HepG2 (cell line): ENCODE measurements at regions not wholly inside any gene's neighbourhood (a gene's known extent, or its start where the extent isn't known, plus 50 kb on each side); places are given as distances from the start of the nearest gene placed in this dataset.

Experiments used
- ATAC-seq: fragments of 200-7000 bp; cut with Tn5 transposase; 3 replicates; pipeline ENCODE4 v1.9.1; 2020; ENCODE audit warnings: mild to moderate bottlenecking, moderate library complexity
- BruUV-seq: library from RNA; stranded (reverse); fragments of 400-500 nt; replicated peaks from 2 replicates; lab custom pipeline; 2021; lab: Mats Ljungman, UMichigan
- CTCF ChIA-PET: fragments of 300-600 bp; formaldehyde crosslinking; extraction: SDS; loops from one replicate; lab custom pipeline; 2021; ENCODE audit warnings: low total read pairs, inconsistent platforms, low intra/inter-chr PET ratio; lab: Yijun Ruan, JAX
- POLR2A ChIA-PET: fragments of 350-600 bp; sonication (Branson Sonifier 250); formaldehyde crosslinking; loops from one replicate; lab custom pipeline; 2020; ENCODE audit warnings: antibody characterized with exemption, inconsistent platforms; lab: Yijun Ruan, JAX
- DNase-seq: peaks from one replicate; pipeline ENCODE4 v3.0.0-alpha.2; 2015; ENCODE audit warnings: low spot score
- FAIRE-seq: peaks from 3 replicates; lab custom pipeline; 2011; peaks lifted over from hg19 to GRCh38; lab: Jason Lieb, UNC
- H2AFZ ChIP-seq: one replicate; pipeline ENCODE4 v1.6.1; 2011; ENCODE audit warnings: low read length, inconsistent platforms
- H3K27ac ChIP-seq: fragments of 300-600 bp; 3 replicates; pipeline ENCODE4 v1.8.0; 2011; ENCODE audit warnings: mixed run types, mild to moderate bottlenecking, mixed read lengths, low read length, inconsistent platforms; ENCODE audit not compliant: insufficient read depth; ENCODE audit errors: extremely low read length
- H3K27me3 ChIP-seq, 2 experiments: fragments of 200-600 bp in 1 of 2; 2 replicates in 1 of 2; 3 replicates in 1 of 2; pipeline versions ENCODE4 v1.6.0 to v1.8.0; 2011; ENCODE audit warnings: low read length in 2 of 2, mild to moderate bottlenecking in 2 of 2, moderate library complexity in 2 of 2, inconsistent platforms in 1 of 2; ENCODE audit not compliant: insufficient read depth in 2 of 2, control insufficient read depth in 1 of 2
- H3K36me3 ChIP-seq, 2 experiments: fragments of 200-600 bp in 1 of 2; replicated peaks in 1 of 2; 2 replicates in 1 of 2; 3 replicates in 1 of 2; pipeline versions ENCODE4 v1.5.1 to v1.8.0; 2011; ENCODE audit warnings: low read length in 2 of 2, inconsistent platforms in 1 of 2; ENCODE audit not compliant: insufficient read depth in 2 of 2, control insufficient read depth in 1 of 2
- H3K4me1 ChIP-seq: 2 replicates; pipeline ENCODE4 v1.5.1; 2012; ENCODE audit warnings: low read length, inconsistent platforms; ENCODE audit not compliant: insufficient read depth
- H3K4me2 ChIP-seq: 2 replicates; pipeline ENCODE4 v1.6.0; 2011; ENCODE audit warnings: low read depth, low read length, inconsistent platforms
- H3K4me3 ChIP-seq, 3 experiments: fragments of 200-600 bp in 1 of 3; sonication (generic), shearing (Covaris generic) in 1 of 3; replicated peaks in 1 of 3; 2 replicates each; pipeline ENCODE4 v1.5.1; 2011 to 2016; ENCODE audit warnings: low read length in 3 of 3, inconsistent platforms in 2 of 3, low read depth in 2 of 3, mild to moderate bottlenecking in 2 of 3, control low read depth in 1 of 3, mixed read lengths in 1 of 3; ENCODE audit not compliant: insufficient read depth in 1 of 3
- H3K79me2 ChIP-seq: one replicate; pipeline ENCODE4 v1.6.1; 2011; ENCODE audit warnings: low read length, inconsistent platforms; ENCODE audit not compliant: insufficient read depth
- H3K9ac ChIP-seq: 2 replicates; pipeline ENCODE4 v1.6.0; 2011; ENCODE audit warnings: mild to moderate bottlenecking, low read depth, low read length, inconsistent platforms; ENCODE audit not compliant: insufficient read depth
- H3K9me3 ChIP-seq: 2 replicates; pipeline ENCODE4 v1.5.1; 2012; ENCODE audit warnings: mild to moderate bottlenecking, low read length
- H4K20me1 ChIP-seq: 2 replicates; pipeline ENCODE4 v1.6.0; 2011; ENCODE audit warnings: inconsistent platforms, mild to moderate bottlenecking, low read length, moderate library complexity; ENCODE audit not compliant: insufficient read depth
- GPN1 ChIP-seq: sonication (generic); formaldehyde crosslinking; IDR thresholded peaks from 2 replicates; pipeline ENCODE4 v1.5.1; 2020; ENCODE audit warnings: missing genetic modification reagents, borderline replicate concordance
- KDM4B ChIP-seq: sonication (generic); formaldehyde crosslinking; IDR thresholded peaks from 2 replicates; pipeline ENCODE4 v1.4.0; 2020; ENCODE audit warnings: missing genetic modification reagents
- KDM5B ChIP-seq: sonication (generic); formaldehyde crosslinking; IDR thresholded peaks from 2 replicates; pipeline ENCODE4 v1.4.0; 2020; ENCODE audit warnings: missing genetic modification reagents, mild to moderate bottlenecking, borderline replicate concordance
- KLF9 ChIP-seq: IDR thresholded peaks from 2 replicates; pipeline ENCODE4 v1.6.1; 2016; ENCODE audit warnings: low read depth
- SYNCRIP ChIP-seq: fragments of 200-400 bp; formaldehyde crosslinking; IDR thresholded peaks from 2 replicates; pipeline ENCODE4 v1.6.1; 2018; ENCODE audit warnings: mild to moderate bottlenecking, low read depth, low read length; ENCODE audit not compliant: insufficient read depth
- ZNF747 ChIP-seq: sonication (generic); formaldehyde crosslinking; IDR thresholded peaks from 2 replicates; pipeline ENCODE4 v1.8.1; 2023; ENCODE audit warnings: missing genetic modification reagents, mild to moderate bottlenecking, borderline replicate concordance
- ZNF766 ChIP-seq: sonication (generic); formaldehyde crosslinking; IDR thresholded peaks from 2 replicates; pipeline ENCODE4 v1.5.0; 2020; ENCODE audit warnings: missing genetic modification reagents, borderline replicate concordance
- ZSCAN22 ChIP-seq: sonication (generic); formaldehyde crosslinking; IDR thresholded peaks from 2 replicates; pipeline ENCODE4 v1.4.0; 2020; ENCODE audit warnings: mild to moderate bottlenecking, missing genetic modification reagents
- WGBS: methylation state at CpG from one replicate; pipeline ENCODE4 v1.1.6; 2017; ENCODE audit warnings: low lambda C conversion rate; 5-methylcytosine and 5-hydroxymethylcytosine counted together
- in situ Hi-C: cut with HindIII; loops from 2 replicates; pipeline ENCODE4 v1.10.0; 2017; ENCODE audit warnings: low pct_unique_long_range_greater_than_20kb; ENCODE audit not compliant: extremely low pct_ligation_motif_present
- intact Hi-C: fragments of 100-400 bp; cut with micrococcal nuclease; formaldehyde crosslinking; loops from one replicate; pipeline ENCODE4 v1.10.0; 2022; ENCODE audit not compliant: unreplicated experiment
- TF ChIP-seq, protein P1 (sequence below): sonication (generic); formaldehyde crosslinking; IDR thresholded peaks from 2 replicates; pipeline ENCODE4 v1.4.0; 2020; ENCODE audit warnings: mild to moderate bottlenecking, missing genetic modification reagents, borderline replicate concordance
- TF ChIP-seq, protein P2 (sequence below): sonication (generic); formaldehyde crosslinking; IDR thresholded peaks from 2 replicates; pipeline ENCODE4 v1.4.0; 2020; ENCODE audit warnings: low read depth, mild to moderate bottlenecking, missing genetic modification reagents
- TF ChIP-seq, protein P3 (sequence below): sonication (generic); formaldehyde crosslinking; IDR thresholded peaks from 2 replicates; pipeline ENCODE4 v1.4.0; 2020; ENCODE audit warnings: mild to moderate bottlenecking, missing genetic modification reagents
- TF ChIP-seq, protein P4 (sequence below): sonication (generic); formaldehyde crosslinking; IDR thresholded peaks from 2 replicates; pipeline ENCODE4 v1.8.1; 2023; ENCODE audit warnings: missing genetic modification reagents, mild to moderate bottlenecking, borderline replicate concordance
- TF ChIP-seq, protein P5 (sequence below): sonication (generic); formaldehyde crosslinking; IDR thresholded peaks from 2 replicates; pipeline ENCODE4 v1.8.1; 2023; ENCODE audit warnings: mild to moderate bottlenecking, missing genetic modification reagents, borderline replicate concordance

DNA sequence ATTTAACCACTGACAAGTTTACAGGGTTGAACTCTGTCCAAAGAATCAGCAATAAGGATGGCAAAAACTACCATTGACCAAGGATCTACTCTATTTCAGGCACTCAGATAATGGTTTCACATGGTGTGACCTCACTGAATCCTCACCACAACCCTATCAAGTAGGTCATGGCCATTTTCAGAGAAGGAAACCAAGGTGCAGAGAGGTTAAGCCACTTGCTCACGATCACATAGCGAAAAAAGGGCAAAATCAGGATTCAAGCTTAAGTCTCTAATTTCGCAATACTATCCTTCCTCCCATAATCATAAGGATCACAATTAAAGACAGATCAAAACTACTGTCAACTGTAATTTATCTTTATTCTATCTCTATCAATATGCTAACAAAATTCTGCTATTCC is 191.0 kb upstream of the AFF2 start (continued):
- TF ChIP-seq, protein P1, sequence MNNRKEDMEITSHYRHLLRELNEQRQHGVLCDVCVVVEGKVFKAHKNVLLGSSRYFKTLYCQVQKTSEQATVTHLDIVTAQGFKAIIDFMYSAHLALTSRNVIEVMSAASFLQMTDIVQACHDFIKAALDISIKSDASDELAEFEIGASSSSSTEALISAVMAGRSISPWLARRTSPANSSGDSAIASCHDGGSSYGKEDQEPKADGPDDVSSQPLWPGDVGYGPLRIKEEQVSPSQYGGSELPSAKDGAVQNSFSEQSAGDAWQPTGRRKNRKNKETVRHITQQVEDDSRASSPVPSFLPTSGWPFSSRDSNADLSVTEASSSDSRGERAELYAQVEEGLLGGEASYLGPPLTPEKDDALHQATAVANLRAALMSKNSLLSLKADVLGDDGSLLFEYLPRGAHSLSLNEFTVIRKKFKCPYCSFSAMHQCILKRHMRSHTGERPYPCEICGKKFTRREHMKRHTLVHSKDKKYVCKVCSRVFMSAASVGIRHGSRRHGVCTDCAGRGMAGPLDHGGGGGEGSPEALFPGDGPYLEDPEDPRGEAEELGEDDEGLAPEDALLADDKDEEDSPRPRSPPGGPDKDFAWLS (CRISPR knock-in tag): no peak

DNA sequence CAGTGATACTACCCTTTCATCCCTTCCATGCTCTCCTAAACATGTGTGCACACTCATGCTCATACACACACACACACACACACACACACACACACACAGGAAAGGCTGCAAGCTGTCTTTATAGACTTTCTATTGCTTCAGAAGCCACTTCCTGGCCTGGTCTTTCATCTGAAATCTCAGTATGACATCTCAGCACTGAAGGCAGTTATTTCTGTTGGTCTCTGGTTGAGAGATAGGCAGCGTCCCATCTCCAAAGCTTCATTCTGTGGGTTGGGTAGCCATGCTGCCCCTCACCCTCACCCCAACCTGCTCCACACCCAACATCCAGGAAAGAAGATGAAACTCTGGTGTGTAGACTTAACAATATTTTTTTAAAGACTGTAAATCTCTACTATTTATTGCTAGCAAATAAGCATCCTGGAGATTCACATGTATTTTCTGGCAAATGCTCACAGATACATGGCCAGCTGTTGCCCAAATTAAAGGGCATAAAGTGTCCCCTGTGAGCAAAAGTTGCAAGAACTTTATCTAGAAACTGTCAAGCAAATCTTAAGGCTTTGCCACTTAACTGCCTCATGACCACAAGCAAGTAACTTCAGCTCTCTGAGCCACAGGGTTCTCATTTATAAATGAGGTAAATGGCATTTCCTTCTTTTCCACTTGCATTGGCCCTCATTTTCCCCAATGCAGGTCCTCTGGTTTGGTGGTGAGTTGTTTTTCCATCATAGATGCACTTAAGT is 189.8 kb upstream of the AFF2 start:
- in situ Hi-C loops (no loop called here), intact Hi-C loops (no loop called here)
- ChIA-PET CTCF (no interaction called here), POLR2A (no interaction called here)
- no peak for TF ChIP-seq ZNF766
- H4K20me1 ChIP-seq: no peaks in the 10 kb centered on the region
- FAIRE-seq (no peak), ATAC-seq (no peak), DNase-seq (no peak)
- no peak overlapping the region for H3K27ac ChIP-seq
- no peak overlapping the region for H3K4me2 ChIP-seq
- no CpG with 5 or more reads among the region's 1 CpG for WGBS
- H3K9ac ChIP-seq: no peak overlapping the region
- no peak overlapping the region for H3K4me3 ChIP-seq
- H3K79me2 ChIP-seq: no peaks in the 10 kb centered on the region
- BruUV-seq: no TSS peak
- H3K36me3 ChIP-seq: no peaks in the 10 kb centered on the region
- no peak overlapping the region for H2AFZ ChIP-seq
- H3K27me3 ChIP-seq: no peaks in the 10 kb centered on the region
- no peaks in the 10 kb centered on the region; the same call in 1 of the 2 replicates for H3K9me3 ChIP-seq
- H3K4me1 ChIP-seq: no peaks in the 10 kb centered on the region

DNA sequence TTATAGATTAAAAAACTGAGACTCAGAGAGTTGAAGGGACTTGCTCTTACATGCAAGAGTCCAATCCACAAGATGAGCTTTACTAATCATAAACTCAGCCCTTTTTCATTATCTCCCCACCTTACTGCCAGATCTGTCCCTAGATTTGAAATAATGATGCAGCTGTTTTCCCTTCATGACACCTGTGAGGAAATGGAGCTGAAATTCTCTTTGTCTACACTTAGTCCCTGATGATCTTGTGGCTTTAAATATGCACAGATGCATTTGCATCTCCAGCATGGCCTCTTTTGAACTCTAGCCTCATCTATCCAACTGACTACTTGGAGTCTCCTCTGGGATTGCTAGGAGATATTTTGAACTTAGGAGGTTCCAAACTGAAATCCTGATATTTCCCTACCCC is 188.9 kb upstream of the AFF2 start:
- DNase-seq (no peak), FAIRE-seq (no peak), ATAC-seq (no peak)
- H4K20me1 ChIP-seq: no peaks in the 10 kb centered on the region
- H3K9me3 ChIP-seq: no peaks in the 10 kb centered on the region; the same call in 1 of the 2 replicates
- in situ Hi-C loops: no loop called here
- BruUV-seq: no TSS peak
- CTCF ChIA-PET: no interaction called here
- no peaks in the 10 kb centered on the region for H3K36me3 ChIP-seq
- intact Hi-C loops: no loop called here
- no peak overlapping the region for H2AFZ ChIP-seq
- H3K4me3 ChIP-seq: no peak overlapping the region
- POLR2A ChIA-PET: no interaction called here
- H3K4me2 ChIP-seq: no peak overlapping the region
- H3K27ac ChIP-seq: no peak overlapping the region
- no peaks in the 10 kb centered on the region for H3K4me1 ChIP-seq
- no peak overlapping the region for H3K9ac ChIP-seq
- H3K27me3 ChIP-seq: no peaks in the 10 kb centered on the region
- no peaks in the 10 kb centered on the region for H3K79me2 ChIP-seq
- TF ChIP-seq GPN1 (CRISPR knock-in tag) (no peak), KLF9 (CRISPR knock-in tag) (no peak), ZNF747 (no peak), SYNCRIP (no peak), ZSCAN22 (no peak), KDM4B (CRISPR knock-in tag) (no peak), KDM5B (CRISPR knock-in tag) (no peak)
- TF ChIP-seq, protein P2, sequence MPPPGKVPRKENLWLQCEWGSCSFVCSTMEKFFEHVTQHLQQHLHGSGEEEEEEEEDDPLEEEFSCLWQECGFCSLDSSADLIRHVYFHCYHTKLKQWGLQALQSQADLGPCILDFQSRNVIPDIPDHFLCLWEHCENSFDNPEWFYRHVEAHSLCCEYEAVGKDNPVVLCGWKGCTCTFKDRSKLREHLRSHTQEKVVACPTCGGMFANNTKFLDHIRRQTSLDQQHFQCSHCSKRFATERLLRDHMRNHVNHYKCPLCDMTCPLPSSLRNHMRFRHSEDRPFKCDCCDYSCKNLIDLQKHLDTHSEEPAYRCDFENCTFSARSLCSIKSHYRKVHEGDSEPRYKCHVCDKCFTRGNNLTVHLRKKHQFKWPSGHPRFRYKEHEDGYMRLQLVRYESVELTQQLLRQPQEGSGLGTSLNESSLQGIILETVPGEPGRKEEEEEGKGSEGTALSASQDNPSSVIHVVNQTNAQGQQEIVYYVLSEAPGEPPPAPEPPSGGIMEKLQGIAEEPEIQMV (CRISPR knock-in tag): no peak
- TF ChIP-seq, protein P3, sequence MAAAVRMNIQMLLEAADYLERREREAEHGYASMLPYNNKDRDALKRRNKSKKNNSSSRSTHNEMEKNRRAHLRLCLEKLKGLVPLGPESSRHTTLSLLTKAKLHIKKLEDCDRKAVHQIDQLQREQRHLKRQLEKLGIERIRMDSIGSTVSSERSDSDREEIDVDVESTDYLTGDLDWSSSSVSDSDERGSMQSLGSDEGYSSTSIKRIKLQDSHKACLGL: no peak
- TF ChIP-seq, protein P4, sequence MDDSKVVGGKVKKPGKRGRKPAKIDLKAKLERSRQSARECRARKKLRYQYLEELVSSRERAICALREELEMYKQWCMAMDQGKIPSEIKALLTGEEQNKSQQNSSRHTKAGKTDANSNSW (CRISPR knock-in tag): no peak
- TF ChIP-seq, protein P5, sequence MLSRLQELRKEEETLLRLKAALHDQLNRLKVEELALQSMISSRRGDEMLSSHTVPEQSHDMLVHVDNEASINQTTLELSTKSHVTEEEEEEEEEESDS (CRISPR knock-in tag): no peak
